Liver (tissue), 3 donors: ENCODE measurements at regions not wholly inside any gene's neighbourhood (a gene's known extent, or its start where the extent isn't known, plus 50 kb on each side); places are given as distances from the start of the nearest gene placed in this dataset.

Experiments
- CTCF ChIP-seq: fragments of 150-350 bp; IDR thresholded peaks from 2 replicates; pipeline ENCODE4 v1.5.1; 2017; ENCODE audit warnings: improper control_type of control experiment, low read depth, low read length; ENCODE audit not compliant: missing input control
- GABPA ChIP-seq, 2 donors: IDR thresholded peaks in 1 of 2; conservative IDR thresholded peaks in 1 of 2; 2 replicates each; pipeline ENCODE4 v1.6.1; 2016; ENCODE audit warnings: antibody characterized with exemption in 2 of 2, mild to moderate bottlenecking in 1 of 2, moderate library complexity in 1 of 2
- RAD21 ChIP-seq, 2 donors: IDR thresholded peaks; 2 replicates each; pipeline ENCODE4 v1.6.1; 2016; ENCODE audit warnings: antibody characterized with exemption in 2 of 2, mild to moderate bottlenecking in 2 of 2
- REST ChIP-seq: IDR thresholded peaks from 2 replicates; pipeline ENCODE4 v1.6.1; 2016; ENCODE audit warnings: antibody characterized with exemption, mild to moderate bottlenecking
- YY1 ChIP-seq: IDR thresholded peaks from 2 replicates; pipeline ENCODE4 v1.6.1; 2016; ENCODE audit warnings: antibody characterized with exemption, mild to moderate bottlenecking
- donor health status: healthy.
- donor health status: healthy.

- TF ChIP-seq CTCF (no peak), REST (no peak), GABPA (IDR thresholded peaks at IDR 0.05 in 1 of 2, conservative IDR thresholded peaks at IDR 0.05 in 1 of 2) (no peak), RAD21 (IDR thresholded peaks at IDR 0.05) (no peak), YY1 (no peak)
These were observed 165.2 kb downstream of the GOLGA6L4 start for GRCh38 chr15:84400820-84401219.
